HL-60/S4 (cell line): ENCODE measurements at regions not wholly inside any gene's neighbourhood (a gene's known extent, or its start where the extent isn't known, plus 50 kb on each side); places are given as distances from the start of the nearest gene placed in this dataset.

Experiments
- in situ Hi-C: fragments of 300-500 bp; cut with MboI; formaldehyde crosslinking; loops from 2 replicates; pipeline ENCODE4 v1.14.3; 2022; ENCODE audit warnings: low sequenced_read_pairs

GRCh38 chr10:78846071-78846470 lies 222.7 kb upstream of the ZMIZ1 start:
- in situ Hi-C loops: no loop called here

- in situ Hi-C loops: no loop called here
Observed at GRCh38 chr10:78846760-78847159, 222.0 kb upstream of the ZMIZ1 start.

DNA sequence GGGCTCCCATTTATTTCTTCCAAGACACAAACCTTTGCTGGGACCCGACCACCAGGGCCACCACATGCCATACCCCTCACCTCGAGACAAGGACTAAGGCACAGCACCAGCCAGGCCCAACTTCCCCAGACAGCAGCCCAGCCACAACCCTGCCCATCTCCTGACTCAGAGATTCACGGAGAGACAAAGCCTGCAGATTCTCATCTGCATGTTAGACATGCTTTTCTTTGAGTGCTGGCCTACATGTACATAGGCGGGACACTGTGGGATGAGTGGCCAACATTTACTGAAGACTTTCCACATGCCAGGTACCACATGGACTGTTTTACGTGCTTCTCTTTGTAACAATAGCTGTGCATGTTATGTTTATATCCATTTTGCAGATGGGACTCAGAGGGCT lies 221.3 kb upstream of the ZMIZ1 start:
- in situ Hi-C loops: no loop called here

DNA sequence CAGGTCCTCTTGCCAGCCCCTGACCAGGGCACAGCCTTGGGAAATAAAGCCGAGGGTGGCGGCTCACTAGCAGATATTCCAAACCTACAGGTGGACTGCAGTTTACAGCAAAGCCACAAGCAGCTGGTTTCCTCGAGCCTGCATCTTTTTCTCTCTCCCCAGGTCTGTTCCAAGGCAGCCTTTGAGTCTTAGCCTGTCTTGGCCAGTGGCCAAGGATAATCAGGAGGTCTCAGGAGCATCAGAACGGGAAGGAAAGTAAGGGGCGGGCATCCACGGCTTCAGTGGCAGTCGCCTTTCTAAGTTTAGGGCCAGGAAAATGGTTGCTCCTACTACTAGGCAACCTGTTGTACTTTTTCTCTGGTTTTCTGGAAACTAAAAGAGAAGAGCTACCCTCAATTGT lies 219.7 kb upstream of the ZMIZ1 start:
- in situ Hi-C loops: no loop called here

DNA sequence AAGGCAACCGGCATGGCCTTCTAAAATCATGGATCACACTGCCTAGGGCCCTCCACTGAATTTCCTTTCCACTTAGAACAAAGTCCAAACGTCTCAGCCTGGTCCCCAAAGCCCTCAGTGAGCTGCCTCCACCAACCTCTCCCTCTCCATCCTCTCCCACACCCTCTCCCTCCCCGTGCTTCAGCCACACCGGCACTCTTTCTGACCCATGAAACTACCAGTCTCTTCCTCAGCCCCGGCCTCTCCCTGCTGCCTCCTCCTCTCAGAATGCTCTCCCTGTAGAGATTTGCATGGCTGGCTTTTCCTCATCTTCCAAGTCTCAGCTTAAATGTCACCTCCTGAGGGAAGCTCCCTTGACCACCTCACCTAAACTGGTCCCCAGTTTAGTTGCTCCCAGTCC lies 219.0 kb upstream of the ZMIZ1 start:
- in situ Hi-C loops: no loop called here

- in situ Hi-C loops: no loop called here
Observed at GRCh38 chr10:78850644-78851435, 217.9 kb upstream of the ZMIZ1 start.

DNA sequence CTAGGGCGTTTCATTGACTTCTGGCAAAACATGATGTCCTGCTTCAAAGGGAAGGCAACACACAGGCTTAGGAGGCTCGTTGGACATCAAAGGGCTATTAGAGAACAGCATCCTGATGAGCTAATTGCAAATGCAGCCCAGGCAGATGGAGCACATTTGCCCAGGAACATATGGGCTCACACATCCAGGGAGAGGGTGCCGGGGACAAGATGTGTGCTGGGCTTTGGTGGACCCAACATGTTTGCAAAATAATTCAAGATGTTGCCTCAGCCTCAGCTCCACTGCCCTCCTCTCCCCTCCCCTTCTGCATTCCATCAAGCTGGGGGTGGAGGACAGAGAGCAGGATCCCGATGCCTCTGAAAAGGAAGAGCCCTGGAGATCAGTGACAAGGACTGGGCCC lies 217.1 kb upstream of the ZMIZ1 start:
- in situ Hi-C loops: no loop called here

DNA sequence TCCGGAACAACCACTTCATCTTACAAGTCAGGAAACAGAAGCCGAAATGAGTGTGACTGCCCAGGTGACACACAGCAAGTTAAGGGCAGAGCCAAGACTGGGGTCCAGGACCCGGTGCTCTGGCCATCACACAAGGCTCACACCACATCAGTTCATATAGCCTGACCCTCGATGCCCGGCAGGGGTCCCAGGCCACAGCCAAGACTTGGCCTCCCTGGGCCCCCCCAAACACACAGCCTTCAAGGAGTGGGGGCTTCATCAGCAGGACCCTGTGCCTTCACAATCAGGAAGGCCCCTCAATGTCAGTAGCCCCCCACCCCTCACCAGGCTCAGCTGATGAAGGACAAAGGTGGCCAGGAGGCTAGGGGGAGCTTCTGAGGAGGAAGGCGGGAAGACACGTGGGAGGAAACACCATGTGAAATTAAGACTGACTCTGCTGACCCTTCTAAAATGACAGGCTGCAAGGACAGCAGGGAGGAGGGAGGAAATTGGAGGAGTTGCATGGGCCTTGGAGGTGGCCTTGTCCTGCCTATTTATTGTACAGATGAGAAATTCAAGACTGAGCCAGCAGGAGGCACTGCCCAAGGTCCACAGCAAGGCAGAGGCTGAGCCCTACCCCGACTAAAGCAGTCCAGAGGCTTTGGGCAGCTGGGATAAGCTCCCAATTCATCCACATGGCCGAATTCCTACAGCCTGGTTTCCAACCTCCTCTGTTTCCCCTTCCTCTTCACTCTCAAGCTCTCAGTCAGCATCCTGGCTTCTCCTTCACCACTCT lies 216.1 kb upstream of the ZMIZ1 start:
- in situ Hi-C loops: no loop called here

GRCh38 chr10:78853864-78854263 lies 214.9 kb upstream of the ZMIZ1 start:
- in situ Hi-C loops: no loop called here

GRCh38 chr10:78856421-78856820 lies 212.3 kb upstream of the ZMIZ1 start:
- in situ Hi-C loops: no loop called here

GRCh38 chr10:78857193-78857592 lies 211.6 kb upstream of the ZMIZ1 start:
- in situ Hi-C loops: no loop called here

DNA sequence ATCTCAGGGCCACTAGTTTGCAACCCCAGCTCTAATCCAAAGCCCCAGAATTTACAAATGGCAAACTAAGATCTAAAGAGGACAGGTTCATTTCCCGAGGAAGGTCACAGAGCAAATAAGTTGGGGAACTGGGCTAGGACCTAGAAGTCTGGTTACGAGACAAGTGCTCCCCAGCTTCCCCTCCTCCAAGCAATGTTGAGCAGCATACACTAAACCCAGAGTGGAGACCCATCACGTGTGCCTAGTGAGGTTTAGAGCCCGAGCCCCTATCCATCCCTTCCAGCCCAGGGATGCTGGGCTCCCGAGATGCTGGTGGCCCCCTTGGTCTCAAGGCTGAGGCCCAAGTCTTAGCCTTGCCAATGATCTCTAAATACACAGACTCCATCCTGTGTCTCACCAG lies 209.5 kb upstream of the ZMIZ1 start:
- in situ Hi-C loops: no loop called here

- in situ Hi-C loops: no loop called here
Observed at GRCh38 chr10:78859769-78860168, 209.0 kb upstream of the ZMIZ1 start.

- in situ Hi-C loops: no loop called here
Observed at GRCh38 chr10:78860260-78860914, 208.4 kb upstream of the ZMIZ1 start.

GRCh38 chr10:78861529-78862327 lies 207.0 kb upstream of the ZMIZ1 start:
- in situ Hi-C loops: no loop called here

GRCh38 chr10:78862328-78862640 lies 206.5 kb upstream of the ZMIZ1 start:
- in situ Hi-C loops: no loop called here

GRCh38 chr10:78863140-78863905 lies 205.4 kb upstream of the ZMIZ1 start:
- in situ Hi-C loops: no loop called here

DNA sequence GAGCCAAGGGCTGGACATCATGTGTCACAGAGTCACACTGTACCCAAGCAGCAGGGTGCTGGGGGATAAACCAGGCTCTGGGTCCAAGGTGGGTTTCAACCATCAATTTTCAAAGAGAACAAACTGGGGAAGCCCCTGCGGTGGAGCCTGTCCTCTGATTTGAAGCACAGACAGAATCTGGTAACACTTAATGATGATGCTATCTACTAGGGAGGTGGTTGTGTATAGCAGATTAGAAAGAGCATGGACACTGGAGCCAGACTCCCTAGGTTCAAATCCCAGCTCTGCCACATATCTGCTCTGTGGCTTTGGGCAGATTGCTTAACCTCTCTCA lies 204.9 kb upstream of the ZMIZ1 start:
- in situ Hi-C loops: no loop called here

- in situ Hi-C loops: no loop called here
Observed at GRCh38 chr10:78864761-78865537, 203.8 kb upstream of the ZMIZ1 start.

- in situ Hi-C loops: no loop called here
Observed at GRCh38 chr10:78865538-78865875, 203.3 kb upstream of the ZMIZ1 start.
